ENCODE measurements at regions not wholly inside any gene's neighbourhood (a gene's known extent, or its start where the extent isn't known, plus 50 kb on each side); places are given as distances from the start of the nearest gene placed in this dataset.
"Not testable (repeated sequence)": the region's sequence is repeated elsewhere in the genome, so short reads cannot be mapped to it uniquely, and the experiment has no call there.

- no peak for DNase-seq
Observed at GRCh38 chr4:170389411-170389810, 299.7 kb upstream of the AADAT start.

DNA sequence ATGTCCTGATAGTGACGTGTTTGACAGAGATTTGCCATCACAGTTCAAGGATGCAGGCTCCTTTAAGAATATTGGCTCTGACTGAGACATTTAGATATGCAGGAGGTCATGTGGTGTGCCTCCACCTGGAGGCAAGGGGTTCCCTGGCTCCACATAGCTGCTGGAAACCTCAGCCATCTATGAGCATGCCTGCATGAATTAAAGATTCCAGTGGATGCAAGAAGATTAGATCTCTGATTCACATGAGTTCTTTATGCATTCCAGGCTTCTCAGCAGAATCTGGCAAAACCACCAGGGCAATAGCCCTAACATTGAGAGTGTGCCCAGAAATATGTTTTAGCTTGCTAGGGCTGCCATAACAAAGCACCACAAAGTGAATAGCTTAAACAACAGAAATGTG is 298.5 kb upstream of the AADAT start:
- DNase-seq: no peak

- DNase-seq: no peak
Observed at GRCh38 chr4:170386971-170387370, 297.2 kb upstream of the AADAT start.

DNA sequence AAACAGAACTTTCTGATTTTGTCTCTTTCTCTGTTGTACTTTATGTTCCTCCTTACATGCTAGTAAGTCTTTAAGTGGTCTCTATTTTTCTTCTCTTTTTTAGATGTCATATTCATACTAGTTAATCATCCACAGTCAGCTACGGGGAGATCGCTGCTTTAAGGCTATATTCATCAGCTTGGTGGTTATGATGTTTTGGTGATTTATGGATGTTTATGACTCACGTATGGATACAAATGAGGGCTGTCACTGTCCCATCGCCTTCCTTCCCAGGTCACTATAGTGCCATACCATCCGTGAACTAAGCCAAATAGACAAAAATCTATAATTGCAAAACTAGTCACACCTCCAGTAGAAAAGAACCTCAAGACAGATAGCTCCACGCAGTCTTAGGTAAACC is 296.8 kb upstream of the AADAT start:
- no peak for DNase-seq

DNA sequence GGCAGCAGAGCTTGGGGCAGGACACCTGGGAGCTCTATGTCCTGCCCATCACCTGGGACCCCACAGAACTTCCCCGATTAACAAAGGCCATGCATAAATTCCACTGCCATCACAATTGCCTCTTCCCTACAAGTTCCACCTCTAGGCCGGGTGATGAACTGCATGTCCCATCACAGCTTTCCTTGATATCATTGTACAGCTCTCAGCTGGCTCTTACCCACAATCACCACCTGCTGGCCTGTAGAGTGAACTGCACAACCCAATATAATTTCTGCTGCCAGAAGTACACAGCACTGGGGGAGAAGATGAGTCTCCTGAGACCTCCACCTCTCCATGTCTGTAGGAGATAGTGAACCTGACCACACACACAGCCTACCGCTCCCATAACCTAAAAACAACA is 285.0 kb upstream of the AADAT start:
- DNase-seq: no peak

- DNase-seq: no peak
Observed at GRCh38 chr4:170348945-170349344, 259.2 kb upstream of the AADAT start.

DNA sequence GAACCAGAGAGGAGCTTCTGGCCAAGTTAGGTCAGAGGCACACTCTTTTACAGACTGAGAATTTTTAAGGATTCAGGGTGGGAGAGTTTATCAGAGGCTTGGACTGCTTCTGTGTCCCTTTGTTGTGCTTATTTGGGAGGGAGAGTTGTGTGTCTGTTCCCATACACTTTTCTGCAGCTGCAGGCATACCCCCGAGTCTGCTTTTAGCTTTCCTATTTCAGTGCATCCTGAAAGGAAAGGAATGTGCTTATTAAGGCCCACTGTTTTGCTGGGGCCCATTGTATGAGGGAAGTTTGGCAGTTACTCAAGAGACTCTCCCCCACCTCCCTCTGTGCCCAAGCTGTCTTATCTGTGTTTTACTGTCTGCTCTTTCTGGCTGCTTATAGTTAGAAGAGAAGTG is 257.4 kb upstream of the AADAT start:
- not testable (repeated sequence) for DNase-seq

- DNase-seq: no peak
Observed at GRCh38 chr4:170339522-170339921, 249.8 kb upstream of the AADAT start.

DNA sequence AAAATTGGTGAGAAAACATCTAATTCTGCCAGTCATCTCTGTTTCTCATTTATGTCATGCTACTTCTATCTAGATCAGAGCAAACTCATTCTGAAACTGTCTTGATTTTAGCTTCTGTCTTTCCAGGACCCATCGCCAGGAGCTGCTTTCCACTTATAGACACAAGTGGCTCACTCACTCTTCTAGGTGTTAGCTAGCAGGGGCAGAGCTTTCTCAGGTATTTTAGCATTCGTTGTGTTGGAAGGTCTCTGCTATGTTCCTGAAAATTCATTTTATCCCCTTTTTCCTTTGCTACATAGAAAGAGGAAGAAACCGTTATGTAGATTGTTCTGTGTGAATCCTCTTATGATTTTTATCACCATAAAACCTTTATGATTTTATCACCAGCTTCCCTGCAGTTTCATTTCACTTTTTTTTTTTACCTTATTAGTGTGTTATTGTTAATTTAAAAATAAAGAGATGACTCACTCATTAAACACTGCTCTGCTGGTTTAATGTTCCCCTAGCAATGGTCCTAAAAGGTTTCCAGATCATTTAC is 246.6 kb upstream of the AADAT start:
- no peak for DNase-seq

DNA sequence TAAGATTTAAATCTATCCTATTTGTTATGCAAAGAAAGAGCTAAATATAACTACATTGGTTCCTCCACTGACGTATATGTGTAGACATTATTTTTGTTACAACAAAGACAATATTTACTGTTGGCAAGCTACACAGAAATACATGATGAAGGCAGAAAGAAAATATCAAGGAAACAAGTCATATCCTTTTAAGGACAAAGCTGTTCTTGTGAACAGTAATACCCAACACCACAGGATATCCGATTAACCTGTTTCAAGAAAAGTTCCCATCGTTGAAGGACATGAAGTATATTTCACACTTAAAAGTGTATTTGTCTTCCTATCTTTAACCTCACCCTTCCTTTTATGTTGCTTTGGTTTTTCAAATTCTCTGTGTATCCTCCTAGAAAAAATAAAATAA is 235.8 kb upstream of the AADAT start:
- no peak for DNase-seq

- DNase-seq: no peak
Observed at GRCh38 chr4:170323623-170324022, 233.9 kb upstream of the AADAT start.

- DNase-seq: no peak
Observed at GRCh38 chr4:170307182-170307581, 217.4 kb upstream of the AADAT start.

DNA sequence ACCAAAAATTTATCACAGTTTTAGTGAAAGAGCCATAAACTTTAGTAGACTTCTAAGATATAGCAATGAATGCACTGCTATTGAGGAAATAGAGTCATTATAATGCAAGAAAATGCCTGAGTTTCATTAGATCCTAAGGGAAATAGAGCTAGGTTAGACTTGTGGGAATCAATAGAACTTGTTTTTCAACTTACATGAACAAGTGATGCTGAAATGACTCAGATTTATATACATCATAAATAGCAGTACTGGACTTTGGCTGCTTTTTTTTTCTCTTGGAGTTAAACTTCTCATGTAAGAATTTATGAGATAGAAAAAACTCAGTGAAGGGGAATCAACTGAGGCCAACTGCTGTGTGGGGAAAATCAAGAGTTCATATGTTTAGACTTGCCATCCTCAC is 216.5 kb upstream of the AADAT start:
- DNase-seq: no peak

DNA sequence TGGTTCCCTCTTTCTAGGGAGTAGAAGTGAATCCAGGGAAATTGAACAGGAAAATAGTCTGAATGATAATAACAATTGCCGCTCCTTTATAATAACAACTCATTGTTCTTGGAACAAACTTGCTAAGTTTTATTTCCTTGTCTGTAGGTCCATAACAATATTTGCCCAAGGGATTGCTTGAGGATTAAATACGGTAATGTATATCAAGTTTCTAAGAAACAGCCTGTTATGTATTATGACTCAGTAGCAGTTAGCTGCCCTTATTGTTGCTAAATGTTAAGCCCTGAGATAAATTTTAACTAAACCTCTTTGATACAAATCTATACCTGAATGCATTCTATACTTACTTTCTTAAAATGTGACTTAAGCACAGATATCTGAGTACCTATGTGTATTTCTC is 215.9 kb upstream of the AADAT start:
- no peak for DNase-seq

DNA sequence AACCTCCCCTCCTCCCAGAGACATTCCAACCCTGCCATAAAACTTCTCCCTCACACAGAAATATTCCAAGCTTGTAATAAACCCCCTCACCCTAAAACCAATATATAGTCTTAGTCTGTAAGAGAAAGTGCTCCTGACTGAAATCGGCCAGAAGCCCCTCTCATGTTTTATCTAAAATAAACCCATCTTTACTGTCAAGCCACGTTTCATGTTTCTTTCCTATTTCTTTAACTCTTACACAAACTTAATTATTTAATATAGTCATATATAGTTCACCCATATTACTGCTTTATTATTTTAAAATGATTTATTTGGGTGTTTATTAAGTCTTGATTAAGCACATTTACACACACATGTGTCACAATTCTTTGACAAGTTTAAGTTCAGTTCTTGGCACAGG is 191.3 kb upstream of the AADAT start:
- no peak for DNase-seq

DNA sequence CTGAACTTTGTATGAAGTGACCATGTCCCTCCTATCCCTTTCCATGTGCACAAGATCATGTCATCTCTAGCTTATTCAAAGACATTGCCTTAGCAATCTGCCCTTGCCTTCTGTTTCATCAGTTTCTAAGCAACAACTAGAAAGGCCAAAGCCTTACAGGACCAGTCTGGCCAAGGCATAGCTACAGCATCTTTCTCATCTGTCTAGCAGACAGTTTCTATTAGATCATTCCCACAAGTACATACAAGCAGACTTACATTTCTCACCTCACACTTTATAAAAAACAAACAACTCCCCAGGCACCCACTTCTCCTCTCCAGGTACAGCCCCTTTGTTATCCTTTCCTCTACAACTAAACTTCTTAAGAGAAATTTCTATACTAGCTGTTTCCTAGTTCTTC is 188.7 kb upstream of the AADAT start:
- no peak for DNase-seq

DNA sequence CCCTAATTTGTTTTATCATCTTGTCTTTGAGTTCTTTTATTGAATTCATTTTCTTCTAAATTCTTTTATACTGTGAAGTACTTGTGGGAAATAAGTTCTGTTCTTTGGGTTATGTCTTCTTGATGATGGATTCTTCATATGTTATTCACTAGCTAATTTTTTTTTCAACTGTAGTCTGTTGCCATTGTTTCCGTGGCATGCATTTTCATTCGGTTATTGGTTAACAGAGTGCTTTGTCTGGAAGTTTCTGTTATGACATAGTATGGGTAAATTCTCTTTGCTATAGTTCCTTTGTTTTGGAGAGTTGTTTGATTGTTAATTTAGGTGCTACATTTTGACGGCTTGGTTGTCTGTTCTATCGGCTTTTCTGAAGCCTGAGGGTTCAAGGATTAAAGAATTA is 184.9 kb upstream of the AADAT start:
- no peak for DNase-seq

- no peak for DNase-seq
Observed at GRCh38 chr4:170272959-170273358, 183.2 kb upstream of the AADAT start.

- no peak for DNase-seq
Observed at GRCh38 chr4:170271723-170272122, 182.0 kb upstream of the AADAT start.

GRCh38 chr4:170270628-170271027 is 180.9 kb upstream of the AADAT start:
- DNase-seq: no peak

DNA sequence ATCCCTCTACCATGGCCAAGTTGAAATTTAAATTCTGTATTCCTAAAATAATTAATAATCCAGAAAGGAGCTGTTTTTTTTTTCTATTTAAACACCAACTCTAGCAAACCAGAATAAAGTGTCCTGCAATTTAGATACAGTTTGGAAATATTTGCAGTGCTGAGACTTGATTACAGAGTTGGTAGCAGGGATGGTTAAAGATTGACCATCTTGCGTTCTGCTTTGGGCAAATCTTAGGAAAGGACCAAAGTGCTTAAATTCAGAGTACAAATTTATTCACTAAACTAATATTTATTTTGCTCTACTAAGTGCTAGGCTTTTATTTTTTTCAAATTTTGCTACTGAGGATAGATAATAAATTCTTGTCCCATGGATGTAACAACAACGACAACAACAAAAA is 180.2 kb upstream of the AADAT start:
- no peak for DNase-seq

DNA sequence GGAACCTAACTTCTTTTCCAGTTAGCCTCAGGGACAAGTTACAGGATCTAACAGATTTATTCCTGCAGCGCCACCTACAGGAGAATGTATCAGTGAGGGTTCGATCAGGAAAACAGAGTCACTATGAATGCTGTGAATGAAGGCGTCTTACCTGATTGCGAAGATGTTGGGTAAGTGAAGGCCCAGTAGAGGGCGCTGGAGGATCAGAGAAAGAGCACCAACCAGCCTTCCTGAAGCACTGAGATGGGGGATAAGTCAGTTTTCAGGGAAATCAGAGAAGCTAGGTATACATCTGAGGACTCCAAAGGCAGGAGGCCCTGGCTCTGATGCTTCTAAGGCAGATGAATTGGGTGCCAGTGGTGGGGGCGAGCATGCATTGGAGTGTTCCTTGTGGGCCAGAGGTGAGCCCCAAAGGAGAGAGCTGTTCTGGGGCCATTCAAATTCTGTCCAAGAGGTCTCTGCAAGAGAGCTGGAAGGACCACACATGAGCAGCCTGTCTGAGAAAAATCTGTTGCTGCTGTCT is 169.9 kb upstream of the AADAT start:
- DNase-seq: peak; percentile 15

DNA sequence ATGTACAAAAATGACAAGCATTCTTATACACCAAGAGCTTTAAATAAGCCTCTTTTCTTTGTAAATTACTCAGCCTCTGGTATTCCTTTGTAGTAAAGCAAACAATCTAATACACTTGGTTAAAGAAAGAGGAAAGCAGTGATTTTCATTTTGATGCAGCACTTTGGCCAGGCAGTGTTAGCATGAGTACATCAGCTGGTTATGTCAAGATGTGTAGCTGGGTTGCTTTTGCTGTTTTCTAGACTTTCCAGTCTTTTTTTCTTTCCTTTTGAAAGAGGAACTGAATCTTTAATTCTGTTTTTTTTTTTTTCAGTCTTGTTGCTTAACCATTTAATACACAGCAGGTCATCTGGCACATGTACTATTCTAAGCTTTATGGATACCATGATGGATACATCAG is 167.1 kb upstream of the AADAT start:
- DNase-seq: no peak

DNA sequence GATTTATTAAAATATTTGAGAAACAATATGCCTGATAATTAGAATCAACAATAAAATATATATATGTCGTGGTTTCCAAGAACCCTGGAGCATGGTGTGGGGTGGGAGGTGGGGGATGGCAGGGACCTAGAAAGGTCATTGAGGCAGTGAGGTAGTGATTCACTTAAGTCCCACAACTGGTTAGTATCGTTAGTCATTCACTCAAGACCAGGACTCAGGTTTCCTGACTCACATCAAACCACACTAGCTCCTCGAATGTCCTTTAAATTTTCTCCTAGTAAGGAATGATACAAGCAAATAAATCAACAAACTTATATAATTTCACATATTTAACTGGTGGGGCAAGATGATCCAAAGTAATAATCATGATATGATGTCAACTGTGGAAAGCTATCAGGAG is 158.8 kb upstream of the AADAT start:
- no peak for DNase-seq

DNA sequence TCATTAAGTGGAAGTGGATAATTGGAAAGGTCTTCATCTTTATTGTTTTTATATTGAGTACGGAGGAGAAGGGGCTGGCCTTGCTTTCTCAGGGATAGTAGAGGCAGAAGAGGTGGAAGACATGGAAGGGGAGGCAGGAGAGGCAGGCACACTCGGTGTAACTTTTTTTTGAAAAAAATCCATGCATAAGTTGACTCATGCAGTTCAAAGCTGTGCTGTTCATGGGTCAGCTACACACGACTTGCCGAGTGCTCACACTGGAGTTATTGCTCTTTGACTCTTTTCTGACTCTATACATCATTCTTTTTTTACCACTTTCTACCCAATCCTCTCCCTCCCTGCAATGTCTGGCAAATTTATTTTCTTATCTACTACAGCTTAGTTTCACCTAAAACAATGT is 158.3 kb upstream of the AADAT start:
- DNase-seq: no peak

DNA sequence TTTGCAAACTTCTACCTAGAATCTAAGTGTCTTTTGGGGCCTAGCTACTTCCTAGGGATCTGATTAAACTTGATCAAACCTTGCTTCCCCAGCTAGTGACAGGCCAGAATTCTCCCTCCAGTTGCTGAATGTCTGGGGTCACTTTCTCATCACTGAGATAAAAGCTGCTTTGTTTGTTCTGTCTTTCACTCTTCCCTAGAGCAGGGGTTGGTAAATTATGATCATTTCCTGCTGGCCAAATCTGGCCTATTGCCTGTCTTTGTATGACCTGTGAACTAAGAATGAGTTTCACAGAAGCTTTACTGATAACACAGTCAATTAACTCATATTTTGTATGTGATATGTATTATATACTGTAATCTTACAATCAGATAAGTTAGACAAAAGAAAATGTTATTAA is 157.8 kb upstream of the AADAT start:
- no peak for DNase-seq
